ENCODE measurements at regions not wholly inside any gene's neighbourhood (a gene's known extent, or its start where the extent isn't known, plus 50 kb on each side); places are given as distances from the start of the nearest gene placed in this dataset.
"Not testable (repeated sequence)": the region's sequence is repeated elsewhere in the genome, so short reads cannot be mapped to it uniquely, and the experiment has no call there.

- no peak for DNase-seq
These were observed 138.3 kb downstream of the CCDC71L start for GRCh38 chr7:106522696-106523095.

GRCh38 chr7:106521541-106521940 lies 139.4 kb downstream of the CCDC71L start:
- no peak for DNase-seq

- DNase-seq: no peak
These were observed 139.9 kb downstream of the CCDC71L start for GRCh38 chr7:106520962-106521514.

GRCh38 chr7:106518967-106519366 lies 142.0 kb downstream of the CCDC71L start:
- DNase-seq: no peak

- DNase-seq: no peak
These were observed 142.7 kb downstream of the CCDC71L start for GRCh38 chr7:106518239-106518638.

GRCh38 chr7:106517508-106517907 lies 143.4 kb downstream of the CCDC71L start:
- no peak for DNase-seq

GRCh38 chr7:106515321-106515720 lies 145.6 kb downstream of the CCDC71L start:
- no peak for DNase-seq

- DNase-seq: no peak
These were observed 146.1 kb downstream of the CCDC71L start for GRCh38 chr7:106514881-106515280.

GRCh38 chr7:106512217-106512616 lies 148.7 kb downstream of the CCDC71L start:
- DNase-seq: no peak

GRCh38 chr7:106504645-106505044 lies 156.3 kb downstream of the CCDC71L start:
- no peak for DNase-seq

- DNase-seq: no peak
These were observed 156.8 kb downstream of the CCDC71L start for GRCh38 chr7:106504207-106504606.

- DNase-seq: no peak
These were observed 157.3 kb downstream of the CCDC71L start for GRCh38 chr7:106503626-106504025.

- DNase-seq: no peak
These were observed 159.1 kb downstream of the CCDC71L start for GRCh38 chr7:106501605-106502580.

GRCh38 chr7:106499897-106500296 lies 161.1 kb downstream of the CCDC71L start:
- DNase-seq: no peak

- DNase-seq: not testable (repeated sequence)
These were observed 163.0 kb downstream of the CCDC71L start for GRCh38 chr7:106498005-106498404.

GRCh38 chr7:106493041-106493731 lies 167.8 kb downstream of the CCDC71L start:
- no peak for DNase-seq

- no peak for DNase-seq
These were observed 172.5 kb downstream of the CCDC71L start for GRCh38 chr7:106488465-106488864.

- no peak for DNase-seq
These were observed 173.1 kb downstream of the CCDC71L start for GRCh38 chr7:106487892-106488291.

- no peak for DNase-seq
These were observed 174.6 kb downstream of the CCDC71L start for GRCh38 chr7:106486331-106486730.

- DNase-seq: no peak
These were observed 175.0 kb downstream of the CCDC71L start for GRCh38 chr7:106485919-106486318.

- DNase-seq: no peak
These were observed 175.9 kb downstream of the CCDC71L start for GRCh38 chr7:106485031-106485551.

GRCh38 chr7:106484562-106484961 lies 176.4 kb downstream of the CCDC71L start:
- DNase-seq: no peak

GRCh38 chr7:106482091-106482490 lies 178.9 kb downstream of the CCDC71L start:
- no peak for DNase-seq

Measured in activated CD8-positive, alpha-beta memory T cell treated with anti-CD3 and anti-CD28 coated beads, Interleukin-2, amount 50 U/mL, for 48 hours (primary cell).